ENCODE measurements at regions not wholly inside any gene's neighbourhood (a gene's known extent, or its start where the extent isn't known, plus 50 kb on each side); places are given as distances from the start of the nearest gene placed in this dataset.

DNA sequence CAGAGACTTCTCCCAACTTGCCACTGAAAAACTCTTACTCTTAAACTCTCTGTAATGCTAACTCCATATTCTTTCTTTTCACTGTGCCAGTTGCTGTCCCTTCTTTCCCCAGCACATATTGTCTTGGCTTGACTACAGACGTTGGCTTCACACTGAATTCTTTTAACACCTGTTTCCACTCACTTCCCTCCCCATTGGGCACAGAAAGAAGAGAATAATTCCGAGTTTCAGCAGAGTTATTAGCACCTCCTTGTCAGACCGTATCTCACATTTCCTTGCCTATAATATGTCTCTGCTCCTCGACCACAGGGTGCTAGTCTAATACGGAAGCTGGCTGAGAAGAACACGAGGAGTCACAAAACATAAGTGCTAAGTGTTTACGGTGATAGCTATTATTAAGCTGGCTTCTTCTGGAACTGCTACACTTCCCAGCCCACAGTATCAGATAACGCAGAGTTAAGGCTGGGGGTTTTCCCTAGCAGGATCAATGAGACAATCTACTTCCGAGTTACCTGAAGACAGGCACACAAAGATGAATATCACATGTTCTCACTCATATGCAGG, 188.5 kb upstream of the CDH8 start:
- DNase-seq = no peak

DNA sequence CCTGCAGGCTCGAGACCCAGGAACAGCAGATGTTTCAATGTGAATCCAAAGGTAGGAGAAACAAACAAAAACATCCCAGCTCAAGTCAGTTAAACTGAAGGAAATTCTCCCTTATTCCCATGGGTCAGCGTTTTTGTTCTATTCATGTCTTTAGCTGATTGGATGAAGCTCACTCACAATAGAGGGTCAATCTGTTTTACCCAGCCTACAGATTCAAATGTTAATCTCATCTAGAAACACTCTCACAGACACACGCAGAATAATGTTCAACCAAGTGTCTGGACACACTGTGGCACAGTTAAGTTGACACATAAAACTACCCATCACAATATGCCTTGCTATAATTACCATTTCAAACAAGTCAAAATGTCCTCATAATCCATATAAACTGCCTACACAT, 180.6 kb upstream of the CDH8 start:
- DNase-seq = no peak

DNA sequence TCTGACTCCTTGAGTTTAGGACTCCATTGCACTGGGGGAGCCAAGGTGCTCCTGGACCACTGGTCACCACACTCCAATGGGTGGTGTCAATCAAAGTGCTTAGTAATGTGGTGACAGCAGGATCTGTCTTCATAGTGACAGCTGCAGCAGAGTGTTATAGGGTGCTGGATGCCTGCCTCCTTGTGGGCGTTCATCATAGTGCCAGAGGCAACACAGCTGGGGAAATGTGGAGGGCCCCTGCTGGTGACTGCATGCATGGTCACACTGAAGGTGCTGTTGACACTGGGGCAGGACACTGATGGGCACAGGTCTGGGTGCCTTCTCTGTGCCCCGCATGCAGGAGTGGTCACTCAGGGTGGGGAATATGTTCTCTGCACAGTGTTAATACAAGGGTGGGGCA, 177.5 kb upstream of the CDH8 start:
- DNase-seq = no peak

DNA sequence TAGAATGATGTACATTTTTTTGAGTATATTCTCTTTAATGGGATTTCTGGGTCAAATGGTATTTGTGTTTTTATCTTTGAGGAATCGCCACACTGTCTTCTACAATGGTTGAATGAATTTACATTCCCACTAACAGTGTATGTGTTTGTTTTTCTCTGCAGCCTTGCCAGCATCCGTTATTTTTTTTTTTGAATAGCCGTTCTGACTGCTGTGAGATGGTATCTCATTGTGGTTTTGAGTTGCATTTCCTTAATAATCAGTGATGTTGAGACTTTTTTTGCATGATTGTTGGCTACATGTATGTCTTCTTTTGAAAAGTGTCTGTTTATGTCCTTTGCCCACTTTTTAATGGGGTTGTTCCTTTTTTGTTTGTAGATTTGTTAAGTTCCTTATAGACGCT, 172.7 kb upstream of the CDH8 start:
- DNase-seq = no peak

DNA sequence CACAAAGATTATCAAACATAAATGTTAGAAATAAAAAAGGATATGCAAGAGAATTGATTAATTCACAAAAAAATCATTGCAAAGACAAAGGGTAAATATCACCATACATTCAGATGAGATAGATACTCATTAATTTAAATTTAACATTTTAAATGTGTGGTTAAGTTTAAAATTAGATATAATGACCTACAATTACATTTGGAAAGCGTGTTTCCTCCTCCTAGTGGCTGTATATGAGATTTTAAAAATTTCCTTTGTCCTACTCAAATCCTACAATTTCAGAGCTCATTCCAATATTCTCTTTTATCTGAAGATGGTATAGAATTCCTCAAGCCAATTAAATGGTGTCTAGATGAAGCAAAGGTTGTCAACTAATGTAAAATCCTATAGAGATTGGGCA, 169.2 kb upstream of the CDH8 start:
- DNase-seq = no peak

DNA sequence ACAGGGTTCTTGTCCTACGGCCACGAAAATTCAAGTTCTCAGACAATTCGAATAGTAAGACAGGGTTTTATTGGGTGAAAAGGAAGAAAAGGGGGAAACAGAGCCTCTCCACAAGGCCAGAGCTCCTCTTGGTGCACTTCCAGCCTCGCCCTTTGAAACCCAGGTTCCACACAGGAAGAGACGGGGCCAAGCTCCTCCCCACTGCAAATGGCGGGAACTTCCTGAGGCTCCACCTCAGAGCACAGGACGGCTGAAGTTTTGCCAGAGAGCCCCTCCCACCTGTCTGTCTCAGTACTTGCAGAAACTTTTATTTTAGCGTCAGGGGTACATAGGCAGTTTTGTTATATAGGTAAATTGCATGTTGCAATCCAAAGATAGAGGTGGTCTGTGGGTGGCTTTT, 165.7 kb upstream of the CDH8 start:
- no peak for DNase-seq

DNA sequence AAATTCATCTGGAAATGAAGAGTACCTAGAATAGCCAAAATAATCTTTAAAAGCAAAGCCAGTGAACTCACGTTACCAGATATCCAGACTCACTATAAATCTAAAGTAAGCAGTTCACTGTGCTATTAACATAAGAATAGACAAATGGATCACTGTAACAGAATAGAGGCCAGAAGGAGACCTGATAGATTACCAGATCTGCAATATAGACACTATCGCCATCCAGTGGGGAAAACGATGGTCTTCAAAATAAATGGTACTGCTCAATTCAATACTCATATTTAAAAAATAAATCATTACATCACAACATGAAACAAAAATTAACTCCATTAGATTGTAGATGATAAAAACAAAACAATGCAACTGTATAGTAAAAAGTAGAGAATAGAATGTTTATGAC, 158.6 kb upstream of the CDH8 start:
- DNase-seq = no peak

DNA sequence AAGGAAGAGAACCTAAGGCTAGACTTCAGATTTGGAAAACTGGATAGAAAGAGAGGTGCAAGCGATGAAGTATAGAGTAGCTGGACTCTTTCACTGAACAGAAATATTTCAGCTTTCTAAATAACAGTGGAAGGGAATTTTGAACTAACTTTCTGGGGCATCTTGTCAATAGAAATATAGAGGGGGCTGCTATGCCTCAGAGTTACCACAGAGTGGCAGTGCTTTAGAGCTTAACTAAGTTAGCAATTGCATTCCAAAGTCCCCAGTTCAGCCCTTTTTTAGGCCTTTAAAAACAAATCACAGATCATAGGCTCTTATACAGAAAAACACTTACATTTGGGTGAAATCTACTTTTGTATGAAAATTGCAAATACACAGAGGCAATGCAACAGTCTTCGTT, 154.2 kb upstream of the CDH8 start:
- no peak for DNase-seq

DNA sequence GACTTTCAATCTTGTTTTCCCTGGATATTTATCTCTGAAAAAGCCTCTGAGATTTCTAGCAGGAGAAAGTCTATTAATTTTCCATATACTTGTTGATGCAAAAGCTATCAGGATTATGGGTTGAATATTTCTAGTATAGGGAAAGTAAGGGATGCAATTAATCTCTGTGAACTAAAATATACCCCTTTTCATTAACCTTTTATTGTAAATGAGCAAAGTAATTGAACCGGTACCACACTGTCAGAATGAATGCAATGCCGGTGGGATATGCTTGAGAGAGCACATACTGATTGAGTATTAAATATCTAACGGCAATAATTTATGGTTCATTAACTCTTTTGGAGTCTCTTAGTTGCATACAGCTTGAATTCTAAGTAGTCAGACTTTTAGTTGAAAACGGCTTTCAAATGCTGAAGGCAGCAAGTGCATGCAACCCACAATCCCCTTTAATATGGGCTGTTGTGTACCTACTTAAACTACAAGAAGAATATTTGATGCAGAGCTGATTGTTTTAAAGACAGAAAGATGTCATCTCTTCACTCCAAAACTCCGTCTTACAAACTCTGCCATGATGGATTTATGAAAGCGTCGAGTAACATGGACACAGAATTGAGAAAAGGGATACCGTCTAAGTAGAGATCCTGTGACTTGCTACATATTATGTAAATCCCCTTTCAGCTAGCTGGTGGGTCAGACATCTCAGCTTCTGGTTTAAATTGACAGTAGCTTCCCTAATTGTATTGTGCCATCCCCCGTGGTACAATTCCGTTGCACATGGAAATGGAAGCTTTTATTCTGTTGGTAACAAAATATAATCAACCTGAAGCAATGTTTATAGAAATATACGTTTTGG, 141.3 kb upstream of the CDH8 start:
- DNase-seq = no peak

DNA sequence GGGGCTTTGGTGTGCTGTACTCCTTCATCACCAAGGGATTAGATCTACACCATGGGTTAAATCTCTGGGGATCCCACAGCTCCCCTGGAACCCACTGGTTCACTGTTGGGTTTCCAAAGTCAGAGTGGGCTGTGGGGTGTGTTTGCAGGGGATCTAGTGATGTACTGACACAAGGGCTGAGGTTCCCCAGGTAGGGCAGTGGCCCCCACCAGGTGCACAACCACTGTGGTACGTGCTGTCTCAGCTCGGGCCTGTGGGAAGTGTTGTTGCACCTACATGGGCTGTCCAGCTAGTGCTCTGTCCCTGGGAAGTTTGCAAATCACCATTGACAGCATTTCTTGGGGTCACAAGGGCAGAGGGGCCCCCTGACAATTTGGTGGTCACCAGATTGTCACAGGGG, 134.4 kb upstream of the CDH8 start:
- DNase-seq = no peak

DNA sequence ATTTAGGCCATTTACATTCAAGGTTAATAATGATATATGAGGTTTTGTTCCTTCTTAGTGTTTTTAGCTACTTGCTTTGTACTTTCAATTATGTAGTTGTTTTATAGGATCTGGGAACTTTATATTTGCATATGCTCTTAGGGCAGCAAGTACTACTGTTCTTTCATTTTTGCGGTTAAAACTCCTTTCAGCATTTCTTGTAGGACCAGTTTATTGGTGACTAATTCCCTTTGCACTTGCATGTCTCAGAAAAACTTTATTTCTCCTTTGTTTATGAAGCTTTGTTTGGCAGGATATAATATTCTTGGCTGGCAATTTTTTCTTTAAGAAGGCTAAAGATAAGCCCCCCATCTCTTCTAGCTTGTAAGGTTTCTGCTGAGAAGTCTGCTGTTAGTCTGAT, 131.3 kb upstream of the CDH8 start:
- no peak for DNase-seq

DNA sequence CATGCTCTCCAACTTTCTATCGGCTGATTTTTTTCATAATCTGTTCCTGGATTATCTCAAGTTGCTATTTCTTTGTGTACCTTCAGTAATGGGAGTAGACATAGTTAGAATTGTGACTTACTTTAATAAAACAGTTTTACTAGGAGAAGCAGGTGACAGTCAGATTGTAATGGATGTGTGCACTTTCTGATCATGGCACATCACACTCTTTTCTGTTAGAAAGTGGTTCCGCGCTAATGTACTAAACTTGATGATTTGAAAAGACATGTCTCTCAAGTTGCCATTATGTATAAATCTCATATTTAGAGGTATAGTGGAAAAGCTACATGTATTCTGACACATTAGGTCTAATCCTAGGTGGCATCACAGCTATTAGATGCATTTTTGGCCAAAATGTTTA, 121.3 kb upstream of the CDH8 start:
- no peak for DNase-seq

DNA sequence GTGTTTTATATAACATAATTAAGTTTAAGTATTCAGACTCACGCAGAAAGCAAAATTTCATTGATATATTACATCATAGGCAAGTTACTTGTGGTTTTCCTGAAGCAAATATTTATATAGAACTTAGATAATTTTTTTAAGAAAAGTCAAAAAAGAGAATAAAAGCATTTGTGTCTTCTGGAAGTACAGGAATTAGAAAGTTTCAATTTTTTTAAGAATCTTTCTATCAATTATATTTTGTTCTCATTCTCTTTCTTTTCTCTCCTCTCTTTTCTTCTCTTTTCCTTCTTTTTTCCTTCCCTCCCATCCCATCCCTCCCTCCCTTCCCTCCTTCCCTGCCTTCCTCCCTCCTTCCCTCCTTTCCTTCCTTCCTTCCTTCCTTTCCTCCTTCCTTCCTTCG, 120.7 kb upstream of the CDH8 start:
- DNase-seq = no peak

DNA sequence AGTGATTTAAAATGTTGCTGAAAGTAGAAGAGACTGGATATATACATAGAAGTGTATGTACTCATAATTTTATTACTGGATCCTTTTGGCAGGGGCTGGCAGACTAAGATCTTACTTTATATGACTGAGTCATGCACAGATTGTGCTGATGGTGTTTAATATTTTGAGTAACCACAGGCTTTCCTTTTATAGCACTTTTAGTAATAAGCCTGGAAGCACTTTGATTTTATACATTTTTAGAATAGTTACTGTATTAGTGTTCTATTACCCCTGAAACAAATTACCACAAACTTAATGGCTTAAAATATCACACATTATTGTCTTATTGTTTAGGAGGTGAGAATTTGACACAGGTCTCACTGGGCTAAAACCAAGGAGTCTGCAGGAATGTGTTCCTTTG, 113.4 kb upstream of the CDH8 start:
- DNase-seq = no peak

DNA sequence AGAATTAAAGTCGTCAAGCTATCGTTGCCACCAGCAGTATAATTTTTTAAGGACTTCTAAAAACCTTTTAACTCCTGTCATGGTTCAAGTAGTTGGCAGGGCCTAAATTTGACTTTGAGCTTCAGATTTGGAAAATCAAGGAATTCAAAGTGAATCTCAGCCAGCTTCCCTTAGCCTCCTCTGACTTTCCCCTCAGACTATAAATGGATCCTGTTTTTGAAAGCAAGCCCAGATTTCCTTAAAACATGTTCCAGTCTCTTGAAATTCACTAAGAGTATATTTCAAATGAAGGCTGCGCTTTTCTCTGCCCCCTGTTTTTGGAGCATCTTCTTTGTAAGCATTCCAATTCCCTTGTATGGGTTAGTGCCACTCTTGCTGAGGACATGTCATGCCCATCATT, 101.8 kb upstream of the CDH8 start:
- DNase-seq = no peak

DNA sequence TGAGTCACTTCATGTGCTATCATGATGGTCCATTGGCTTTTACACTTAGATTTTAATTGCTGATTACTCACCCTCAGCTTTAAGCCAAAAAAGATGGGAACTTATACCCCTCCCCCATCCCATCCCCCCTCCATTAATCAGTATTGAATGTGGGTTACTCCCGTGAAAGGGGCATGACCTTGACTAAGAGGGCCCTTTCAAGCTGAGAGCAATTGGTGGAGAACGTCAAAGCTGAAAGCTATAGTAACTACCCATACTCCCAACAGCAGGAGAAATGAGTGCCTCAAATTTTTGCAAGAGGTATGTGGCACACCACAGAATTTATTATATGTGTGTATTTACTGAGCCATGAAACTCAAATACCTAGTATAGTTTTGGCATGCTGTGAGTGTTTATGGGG, 99.7 kb upstream of the CDH8 start:
- DNase-seq = no peak

DNA sequence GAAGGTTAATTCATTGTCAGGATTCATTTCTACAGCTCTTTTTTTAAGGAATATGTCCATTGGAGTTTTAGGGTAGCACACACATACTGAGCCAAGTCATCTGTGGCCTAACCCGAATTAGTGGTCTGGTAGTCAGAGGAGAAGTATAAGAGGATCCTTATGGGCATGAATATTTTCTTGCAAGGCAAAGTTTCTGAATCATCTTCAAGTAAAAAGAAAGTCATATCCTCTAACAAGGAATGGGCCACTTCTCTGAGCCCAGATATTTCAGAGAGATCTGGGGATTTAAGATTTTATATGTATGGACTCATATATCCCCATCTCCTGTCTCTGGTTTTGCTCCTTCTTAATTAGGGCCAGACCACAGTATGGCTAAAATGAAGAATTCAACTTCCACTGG, 99.2 kb upstream of the CDH8 start:
- DNase-seq = no peak

DNA sequence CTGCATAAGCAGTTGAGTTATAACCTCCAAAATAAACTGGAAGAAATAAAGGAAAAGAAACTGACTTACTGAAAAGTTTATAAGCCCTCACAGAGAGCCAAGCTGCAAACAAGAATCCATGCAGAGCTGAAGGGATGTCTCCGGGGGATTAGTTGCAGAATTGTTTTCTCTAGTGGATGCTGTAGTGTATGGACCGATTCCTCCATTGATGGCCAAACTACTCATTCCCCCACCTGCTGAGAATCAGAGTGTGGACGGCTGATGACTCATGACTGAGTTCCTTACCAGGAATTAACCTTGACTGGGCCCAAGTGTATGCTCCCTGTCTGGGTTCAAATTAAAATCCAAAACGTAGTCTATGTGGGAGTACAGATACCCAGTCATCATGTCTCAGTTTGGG, 93.9 kb upstream of the CDH8 start:
- no peak for DNase-seq

DNA sequence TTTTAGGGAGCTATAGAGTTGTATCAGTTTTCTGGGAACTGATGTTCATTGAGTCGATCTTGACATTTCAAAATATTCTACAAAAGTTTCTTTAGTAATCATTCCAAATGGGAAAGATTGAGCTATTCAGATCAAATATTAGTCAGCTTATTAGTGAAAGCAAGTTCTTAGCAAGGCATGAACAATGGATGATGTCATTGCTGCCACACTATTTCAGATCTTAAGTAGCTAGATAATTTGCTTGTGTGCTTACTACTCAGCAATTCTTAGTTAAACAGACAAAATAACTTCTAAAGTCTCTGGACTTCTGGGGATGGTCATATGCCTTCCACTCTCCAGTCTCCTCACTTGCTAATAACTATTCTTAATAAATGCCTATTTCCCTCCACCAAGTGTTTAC, 69.0 kb upstream of the CDH8 start:
- no peak for DNase-seq

DNA sequence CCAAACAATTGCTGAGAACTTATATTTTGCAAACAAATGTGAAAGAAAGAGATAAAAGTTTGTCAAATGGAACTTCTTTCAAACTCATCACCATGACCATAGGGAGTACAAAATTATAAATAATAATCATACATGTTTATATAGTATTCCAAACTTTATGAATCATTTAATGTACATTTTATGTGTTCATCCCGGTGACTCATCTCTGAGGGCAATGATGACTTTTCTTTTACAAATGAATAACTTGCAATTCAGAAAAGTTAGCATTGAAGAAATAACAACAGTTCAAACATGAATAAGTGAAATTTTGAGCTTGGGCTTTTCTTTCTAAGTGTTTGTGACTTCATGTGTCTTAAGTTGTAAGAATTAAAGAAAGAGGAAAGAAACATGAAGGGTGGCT, 66.3 kb upstream of the CDH8 start:
- DNase-seq = no peak

DNA sequence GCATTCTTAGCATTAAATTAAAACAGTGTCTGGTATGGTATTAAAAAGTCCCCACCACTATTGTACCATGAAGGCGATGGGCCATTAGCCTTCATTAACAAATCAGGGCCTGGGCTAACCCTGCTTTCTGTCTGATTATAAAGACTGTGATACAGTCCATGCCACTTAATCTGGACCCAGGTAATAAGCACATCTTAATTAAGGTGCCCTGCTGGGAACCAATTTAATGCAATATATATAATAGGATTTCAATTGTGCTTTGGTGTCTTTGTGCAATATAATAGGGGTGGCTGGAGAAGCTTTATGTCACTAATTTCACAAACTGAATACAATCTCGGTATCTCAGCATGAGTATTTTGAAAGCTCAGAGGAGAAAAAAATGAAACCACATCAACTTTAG, 64.4 kb upstream of the CDH8 start:
- DNase-seq = no peak

DNA sequence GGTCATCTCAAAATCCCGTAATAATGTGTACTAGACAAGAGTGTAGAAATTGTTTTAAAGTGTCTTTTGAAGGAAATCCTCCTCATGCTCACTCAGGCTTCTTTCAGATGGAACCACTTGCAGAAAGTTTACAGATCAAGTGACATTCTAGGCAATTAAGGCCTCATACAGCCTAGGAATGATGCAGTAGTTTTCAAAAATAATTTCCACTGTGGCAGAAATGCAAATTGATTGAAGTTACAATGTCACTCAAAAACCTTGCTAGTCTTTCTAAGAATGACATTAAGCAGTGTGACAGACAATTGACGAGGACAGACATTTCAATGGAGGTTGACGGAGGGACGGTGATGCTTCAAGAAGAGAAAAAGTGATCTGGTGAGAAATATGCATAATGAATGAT, 53.5 kb upstream of the CDH8 start:
- no peak for DNase-seq

DNA sequence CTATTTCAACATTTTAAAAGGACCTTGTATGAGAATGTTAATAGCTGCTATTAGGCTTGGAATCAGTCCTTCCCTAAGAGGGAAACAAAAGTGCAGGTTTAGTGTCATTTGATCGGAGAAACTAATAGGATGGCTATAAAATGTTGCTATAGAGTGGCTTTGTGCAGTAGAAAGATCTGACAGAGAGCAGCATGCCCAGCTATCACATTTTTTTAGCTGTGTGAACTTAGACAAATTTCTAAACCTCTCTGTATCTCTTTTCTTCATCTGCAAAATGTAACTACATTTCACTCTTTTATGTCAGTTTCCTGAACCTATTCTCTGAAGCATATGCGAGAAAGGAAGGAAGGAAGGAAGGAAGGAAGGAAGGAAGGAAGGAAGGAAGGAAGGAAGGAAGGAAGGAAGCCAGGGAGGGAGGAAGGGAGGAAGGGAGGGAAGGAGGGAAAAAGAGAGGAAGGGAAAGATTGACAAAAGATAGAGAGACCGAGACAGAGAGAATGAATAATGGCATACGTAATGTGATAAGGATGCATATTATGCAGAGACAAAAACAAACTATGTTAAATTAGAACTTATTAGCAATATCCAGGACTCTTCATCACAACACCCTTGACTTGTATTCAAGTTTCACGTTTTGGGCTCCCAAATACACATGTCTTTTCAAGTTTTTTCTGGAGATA, 52.6 kb upstream of the CDH8 start:
- DNase-seq = no peak
